ENCODE measurements at regions not wholly inside any gene's neighbourhood (a gene's known extent, or its start where the extent isn't known, plus 50 kb on each side); places are given as distances from the start of the nearest gene placed in this dataset.

DNA sequence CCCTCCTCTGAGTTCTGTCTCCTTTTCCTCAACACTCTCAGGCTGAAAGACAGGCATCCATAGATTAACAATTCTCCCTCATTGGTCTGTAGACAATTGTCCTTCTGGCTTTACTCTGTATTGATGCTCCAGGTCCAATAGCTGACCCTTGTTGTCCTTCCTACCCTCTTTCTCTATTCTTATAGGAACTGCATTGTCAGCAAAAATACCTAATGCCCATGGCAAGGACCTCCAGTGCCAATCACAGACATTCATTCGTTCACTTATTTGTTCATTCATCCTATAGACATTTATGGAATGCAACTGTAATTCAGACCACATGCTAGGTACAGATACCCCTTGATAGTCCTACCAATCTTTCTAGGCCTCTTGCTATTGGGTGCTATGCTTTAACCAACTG is 69.8 kb upstream of the DTNA start:
- no peak for TF ChIP-seq CTCF (IDR thresholded peaks at IDR 0.05)
- TF ChIP-seq POLR2A (IDR thresholded peaks at IDR 0.05; ENCODE audit: low read depth): no peak
- no peak for TF ChIP-seq EP300 (IDR thresholded peaks at IDR 0.05)
- TF ChIP-seq POLR2AphosphoS5 (IDR thresholded peaks at IDR 0.05): no peak

All from esophagus muscularis mucosa (tissue), 4 donors.